ENCODE measurements at regions not wholly inside any gene's neighbourhood (a gene's known extent, or its start where the extent isn't known, plus 50 kb on each side); places are given as distances from the start of the nearest gene placed in this dataset.
"Not testable (repeated sequence)": the region's sequence is repeated elsewhere in the genome, so short reads cannot be mapped to it uniquely, and the experiment has no call there.

DNA sequence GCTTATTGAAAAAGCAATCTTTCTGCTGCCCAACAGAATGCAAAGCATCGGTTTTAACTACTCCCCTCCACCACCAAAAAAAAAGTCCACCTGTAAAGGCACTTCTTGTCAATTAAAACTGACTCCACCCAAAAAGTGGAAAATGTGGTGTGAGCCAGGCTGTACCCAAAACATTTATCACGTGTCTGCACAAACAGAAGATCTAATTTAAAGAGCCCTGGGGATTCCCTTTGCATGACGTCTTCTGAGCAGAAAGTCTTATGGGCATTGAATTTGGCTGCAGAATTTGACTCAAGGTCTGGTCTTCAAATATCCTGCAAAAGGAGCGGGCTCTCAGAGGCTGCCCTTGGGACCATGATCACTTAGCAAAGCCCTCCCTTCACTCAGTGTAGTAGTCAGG lies 358.3 kb upstream of the KLHL29 start:
- no peak for DNase-seq (ENCODE audit: low spot score)

DNA sequence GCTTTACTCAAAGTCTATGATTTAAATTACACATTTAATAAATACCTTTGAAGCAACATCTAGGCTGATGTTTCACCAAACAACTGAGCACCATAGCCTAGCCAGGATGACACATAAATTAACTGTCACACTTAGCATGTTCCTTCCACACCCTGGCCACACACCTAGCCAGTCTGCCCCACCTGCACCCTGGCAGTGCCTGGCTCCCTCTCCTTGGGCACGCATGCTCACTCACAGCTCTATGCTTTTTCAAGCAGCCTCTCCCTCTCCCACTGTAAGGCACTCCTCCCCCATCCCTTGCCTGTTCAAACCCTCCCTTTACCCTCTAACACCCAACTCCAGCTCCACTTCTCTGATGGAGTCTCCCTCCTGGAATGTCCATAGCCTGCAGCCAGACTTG lies 357.6 kb upstream of the KLHL29 start:
- no peak for DNase-seq (ENCODE audit: low spot score)

DNA sequence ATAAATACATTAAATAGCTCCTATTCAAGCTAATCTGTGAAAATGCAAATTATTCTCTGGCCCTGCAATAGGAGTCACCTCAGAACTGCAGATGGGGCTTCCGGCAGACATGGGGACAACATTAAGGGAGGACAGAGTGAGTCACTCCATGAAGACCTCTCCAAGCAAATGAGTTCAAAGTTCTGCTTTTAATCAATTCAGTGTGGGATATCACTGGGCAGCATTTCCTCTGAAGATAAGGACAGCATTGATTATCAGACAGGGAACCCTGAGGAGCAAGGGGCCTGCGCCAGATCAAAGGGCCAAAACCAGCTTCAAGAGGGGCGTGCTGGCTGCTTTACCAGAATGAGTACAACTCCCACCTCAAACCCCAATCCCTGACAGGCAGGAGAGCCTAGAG lies 356.9 kb upstream of the KLHL29 start:
- no peak for DNase-seq (ENCODE audit: low spot score)

DNA sequence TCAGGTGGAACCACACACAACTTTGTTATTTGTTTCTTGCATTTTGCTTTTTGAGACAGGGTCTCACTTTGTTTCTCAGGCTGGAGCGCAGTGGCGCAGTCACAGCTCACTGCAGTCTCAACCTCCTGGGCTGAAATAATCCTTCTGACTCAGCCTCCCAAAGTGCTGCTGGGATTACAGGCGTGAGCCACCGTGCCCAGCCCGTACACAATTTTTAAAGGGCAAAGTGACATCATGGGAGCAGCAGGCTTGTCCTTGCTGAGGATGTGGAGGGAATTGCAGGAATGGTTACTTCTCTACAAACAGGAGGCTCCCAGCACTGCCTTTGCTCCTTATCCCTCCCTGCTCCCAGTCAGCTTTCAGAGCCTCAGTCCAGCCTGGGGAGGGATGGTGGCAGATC lies 355.9 kb upstream of the KLHL29 start:
- DNase-seq (ENCODE audit: low spot score) = no peak

DNA sequence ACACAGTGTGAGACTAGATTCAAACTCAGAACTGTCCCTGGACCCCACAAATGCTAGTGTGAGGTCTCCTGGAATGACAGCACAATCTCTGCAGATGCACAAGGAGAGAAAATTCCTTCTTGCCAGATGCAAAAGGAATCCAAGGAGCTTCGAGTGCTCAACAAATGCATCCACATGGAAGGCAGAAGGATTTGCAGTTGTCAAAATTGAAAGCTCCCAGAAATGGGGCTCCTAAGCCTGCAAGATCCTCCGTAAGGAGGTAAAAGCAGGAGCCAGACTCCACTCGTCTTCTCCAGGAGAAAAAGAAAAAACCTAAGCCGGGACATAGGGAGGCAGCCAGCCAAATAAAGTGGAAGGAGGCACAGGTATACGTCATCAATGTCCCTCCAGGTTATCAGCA lies 355.0 kb upstream of the KLHL29 start:
- no peak for DNase-seq (ENCODE audit: low spot score)

DNA sequence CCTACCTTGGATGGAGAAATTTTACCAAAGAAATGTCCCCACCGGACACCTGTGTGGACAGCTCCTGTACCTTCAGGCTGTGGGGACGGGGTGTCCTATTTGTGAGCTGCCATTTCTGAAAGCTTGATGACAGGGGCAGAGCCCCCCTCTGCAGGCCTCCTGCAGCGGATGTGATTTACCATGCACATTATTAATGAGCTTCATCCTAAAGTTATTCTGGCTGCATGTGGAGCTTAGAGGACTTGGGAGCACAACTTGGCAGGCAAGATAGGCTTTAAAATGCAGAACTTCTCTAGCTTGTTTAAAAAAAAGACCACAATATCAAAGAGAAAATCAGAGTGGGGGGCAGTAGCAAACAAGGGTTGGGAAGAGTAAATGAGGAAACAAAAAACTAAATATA lies 350.0 kb upstream of the KLHL29 start:
- no peak for DNase-seq (ENCODE audit: low spot score)

DNA sequence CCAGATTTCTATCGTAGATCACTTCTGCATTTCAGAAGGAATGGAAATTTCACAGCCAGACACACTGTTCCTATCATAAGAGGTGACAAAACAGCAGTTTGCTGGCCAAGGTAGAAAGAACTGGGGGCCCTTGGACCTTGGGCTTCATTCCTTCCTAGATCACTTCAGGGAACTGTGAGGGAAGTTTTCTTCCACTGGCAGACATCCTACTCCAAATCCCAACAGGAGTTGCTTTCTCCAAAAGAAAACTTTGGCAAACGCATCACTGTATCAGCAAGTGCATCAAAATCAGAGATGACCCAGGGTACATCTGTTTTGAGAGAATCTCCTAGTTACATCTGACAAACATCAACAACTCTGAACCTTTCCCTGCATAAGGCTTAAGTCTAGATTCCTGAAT lies 348.4 kb upstream of the KLHL29 start:
- no peak for DNase-seq (ENCODE audit: low spot score)

DNA sequence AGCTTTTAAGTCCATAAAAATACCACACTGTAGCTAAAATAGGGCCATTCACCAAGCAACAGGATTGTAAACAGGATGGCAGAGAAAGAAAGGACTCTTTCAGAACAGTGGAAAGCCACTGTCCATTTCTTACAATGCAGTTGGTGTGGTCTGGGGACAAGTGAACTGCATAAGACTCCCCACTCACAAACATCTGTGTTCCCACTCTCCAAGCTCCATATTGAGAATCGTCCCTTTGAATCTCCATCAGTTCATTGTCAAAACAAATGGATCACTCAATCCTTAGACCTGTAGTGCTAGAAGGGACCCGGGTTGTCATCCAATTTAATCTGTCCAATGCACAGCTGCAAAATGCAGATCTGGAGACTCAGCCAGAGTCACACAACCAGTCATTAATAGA lies 347.4 kb upstream of the KLHL29 start:
- DNase-seq (ENCODE audit: low spot score) = no peak

DNA sequence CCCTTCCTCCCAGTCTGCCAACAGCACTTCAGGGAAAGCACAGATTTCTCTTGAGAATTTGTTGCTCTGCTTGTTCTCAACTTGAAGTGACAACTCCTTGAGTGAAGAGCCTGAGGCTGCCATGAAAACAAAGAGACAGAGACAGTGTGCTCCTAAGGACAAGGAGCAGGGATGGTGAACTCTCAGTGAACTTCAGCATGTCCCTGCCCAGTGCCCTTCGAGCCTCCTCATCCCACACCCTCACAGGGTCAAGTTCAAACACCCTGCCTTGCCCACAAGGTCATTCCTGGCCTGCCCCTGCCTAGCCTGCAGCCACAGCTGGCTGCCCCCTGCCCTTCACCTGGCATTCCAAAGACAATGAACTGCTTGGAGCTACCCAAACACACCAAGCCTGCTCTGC lies 343.5 kb upstream of the KLHL29 start:
- DNase-seq (ENCODE audit: low spot score) = no peak

DNA sequence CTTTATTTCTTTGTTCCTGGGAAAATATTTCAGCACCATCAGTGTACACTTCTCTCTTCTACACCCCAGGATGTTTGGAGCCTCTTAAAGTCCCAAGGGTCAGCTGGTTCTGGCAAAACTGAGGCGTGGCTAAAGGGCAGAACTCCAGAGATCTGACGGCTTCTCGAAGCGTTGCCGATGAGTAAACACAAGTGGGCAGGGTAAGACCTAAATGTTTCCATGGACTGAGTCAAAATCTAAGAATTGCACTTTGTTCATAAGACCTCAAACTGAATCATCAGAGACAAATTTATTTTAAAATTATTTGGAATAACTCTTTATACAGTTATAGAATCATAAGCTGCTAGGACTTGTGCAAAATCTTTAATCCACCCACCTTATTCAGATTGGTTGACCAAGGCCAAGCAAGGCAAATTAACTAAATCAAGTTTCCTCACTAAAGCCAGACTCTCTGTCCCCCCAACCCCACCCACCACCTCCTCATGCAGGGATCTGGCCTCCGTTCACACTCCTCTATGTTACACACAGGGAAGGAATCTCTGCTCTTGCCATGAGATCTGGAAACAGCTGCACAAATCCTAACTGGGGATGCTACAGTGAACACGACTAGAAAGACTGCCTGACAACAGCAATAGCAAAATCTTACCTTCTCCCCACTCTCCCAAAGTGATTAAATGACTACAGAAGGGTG lies 342.6 kb upstream of the KLHL29 start:
- DNase-seq (ENCODE audit: low spot score) = no peak

DNA sequence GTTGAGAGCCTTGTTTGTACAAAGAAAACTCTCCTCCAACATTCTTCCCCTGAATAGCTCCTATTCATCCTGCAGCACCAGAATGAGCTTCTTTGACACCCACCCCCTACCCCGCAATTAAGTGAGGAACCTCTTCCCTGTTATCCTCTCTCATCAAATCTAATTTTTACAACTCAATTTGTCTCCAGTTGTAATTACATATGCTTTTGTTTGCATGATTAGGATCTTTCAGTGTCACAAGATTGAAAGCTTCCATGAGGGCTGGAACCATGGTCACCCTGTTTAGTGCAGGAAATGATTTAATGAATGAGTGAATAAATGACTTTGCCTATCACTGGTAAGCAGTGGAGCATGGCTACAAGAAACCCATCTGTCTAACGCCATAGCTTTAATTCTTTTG lies 334.6 kb upstream of the KLHL29 start:
- no peak for DNase-seq (ENCODE audit: low spot score)

DNA sequence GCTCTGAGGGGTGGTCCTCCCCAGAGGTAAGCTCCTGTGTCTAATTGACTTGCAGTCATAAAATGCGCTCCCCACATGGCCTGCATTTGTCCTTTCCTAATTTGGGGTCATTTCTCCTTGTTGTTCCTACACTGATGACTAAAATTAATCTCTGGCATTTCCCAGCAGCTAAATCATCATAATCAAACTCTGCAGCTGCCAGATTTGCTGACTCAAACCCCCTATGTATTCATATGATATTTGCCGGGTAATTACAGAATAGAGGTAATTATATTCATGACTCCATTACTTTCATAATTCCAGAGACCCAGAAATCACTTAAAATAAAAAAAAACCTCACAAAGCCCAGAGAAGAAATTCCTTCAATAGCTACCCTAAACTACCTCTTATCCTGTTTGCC lies 331.4 kb upstream of the KLHL29 start:
- DNase-seq (ENCODE audit: low spot score) = no peak

DNA sequence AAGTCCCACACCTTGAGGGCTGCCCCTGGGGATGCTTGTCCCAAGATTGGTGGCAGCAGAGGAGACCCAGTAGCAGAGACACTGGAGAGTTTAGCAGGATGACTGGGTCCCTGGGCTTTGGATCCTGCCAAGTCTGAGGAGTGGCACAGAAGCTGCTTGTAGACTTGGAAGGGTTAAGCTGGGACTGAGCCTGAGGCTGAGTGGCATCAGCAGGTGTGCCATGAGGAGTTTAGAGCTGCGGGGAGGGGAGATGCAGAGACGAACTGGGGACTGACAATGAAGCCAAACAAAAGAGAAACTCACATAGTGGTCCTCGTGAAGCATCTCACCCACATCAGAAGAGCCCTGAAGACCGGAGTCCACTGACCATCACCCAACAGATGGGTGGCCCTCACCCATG lies 329.7 kb upstream of the KLHL29 start:
- DNase-seq (ENCODE audit: low spot score) = no peak

DNA sequence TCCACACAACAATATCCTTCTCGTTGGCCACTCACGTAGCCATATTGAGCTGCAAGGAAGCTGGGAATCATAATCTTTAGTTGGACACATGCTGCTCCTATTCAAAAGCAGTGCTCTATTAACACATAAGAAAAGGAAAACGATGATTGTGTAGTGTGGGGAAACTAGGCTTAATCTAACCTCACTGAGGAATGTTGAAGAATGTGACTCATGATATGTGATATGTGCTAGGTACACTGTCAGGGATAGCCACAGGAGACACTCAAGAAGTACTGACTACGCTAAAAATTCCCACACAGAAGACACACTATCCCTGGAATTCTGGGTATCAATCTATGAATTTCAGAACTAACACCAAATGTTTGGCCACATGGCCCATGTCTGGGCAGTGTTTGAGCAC lies 328.1 kb upstream of the KLHL29 start:
- not testable (repeated sequence) for DNase-seq (ENCODE audit: low spot score)

DNA sequence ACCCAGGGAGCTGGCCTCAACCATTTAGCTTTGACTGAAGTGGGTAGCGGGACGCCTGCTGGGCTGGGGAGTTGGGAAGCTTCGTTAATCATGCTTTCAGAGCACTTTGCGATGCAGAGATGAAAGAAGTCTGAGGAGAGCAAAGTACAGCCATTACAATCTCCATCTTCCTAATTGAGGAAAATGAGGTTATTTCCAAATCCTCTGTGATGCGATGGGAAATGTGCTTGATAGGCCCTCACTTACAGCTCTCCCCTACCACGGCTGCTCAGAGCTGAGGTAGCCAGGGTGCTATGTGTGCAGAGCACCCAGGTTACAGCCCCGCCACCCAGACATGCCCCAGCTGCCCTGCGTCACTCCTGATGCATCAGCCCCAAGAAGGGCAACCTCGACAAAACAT lies 326.5 kb upstream of the KLHL29 start:
- DNase-seq (ENCODE audit: low spot score) = no peak

DNA sequence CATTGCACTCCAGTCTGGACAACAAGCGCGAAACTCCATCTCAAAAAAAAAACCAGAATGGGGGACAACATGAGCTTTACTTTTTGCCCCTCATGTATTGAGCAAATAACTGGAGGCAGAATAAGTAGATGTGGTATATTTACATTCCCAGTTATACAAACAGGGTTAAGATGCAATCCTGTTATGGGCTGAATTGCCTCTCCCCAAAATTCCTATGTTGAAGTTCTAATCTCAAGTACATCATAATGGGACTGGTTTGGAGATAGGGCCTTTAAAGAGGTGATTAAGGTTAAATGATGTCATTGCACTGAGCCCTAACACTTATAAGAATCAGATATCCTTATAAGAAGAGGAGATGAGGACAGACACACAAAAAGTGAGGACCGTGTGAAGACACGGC lies 319.8 kb upstream of the KLHL29 start:
- DNase-seq (ENCODE audit: low spot score) = no peak

DNA sequence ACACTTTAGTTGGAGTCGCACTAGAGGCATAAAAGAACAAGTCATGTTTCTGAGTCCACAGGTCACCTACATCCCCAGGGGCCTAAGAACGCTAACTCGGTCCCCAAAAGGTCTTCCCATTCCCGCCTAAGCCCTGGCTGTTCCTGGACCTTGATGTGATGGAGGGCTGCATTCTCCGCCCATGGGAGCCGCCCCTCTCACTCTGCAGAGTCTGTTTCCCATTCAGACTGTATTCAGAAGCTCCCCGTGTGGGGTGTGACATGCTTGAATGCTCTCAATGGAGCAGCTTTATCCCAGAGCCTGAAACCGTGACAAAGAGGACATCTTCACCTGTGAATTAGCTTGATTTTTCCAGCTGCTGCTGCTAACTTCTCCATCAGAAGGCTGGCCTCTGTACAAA lies 319.0 kb upstream of the KLHL29 start:
- DNase-seq (ENCODE audit: low spot score) = no peak

DNA sequence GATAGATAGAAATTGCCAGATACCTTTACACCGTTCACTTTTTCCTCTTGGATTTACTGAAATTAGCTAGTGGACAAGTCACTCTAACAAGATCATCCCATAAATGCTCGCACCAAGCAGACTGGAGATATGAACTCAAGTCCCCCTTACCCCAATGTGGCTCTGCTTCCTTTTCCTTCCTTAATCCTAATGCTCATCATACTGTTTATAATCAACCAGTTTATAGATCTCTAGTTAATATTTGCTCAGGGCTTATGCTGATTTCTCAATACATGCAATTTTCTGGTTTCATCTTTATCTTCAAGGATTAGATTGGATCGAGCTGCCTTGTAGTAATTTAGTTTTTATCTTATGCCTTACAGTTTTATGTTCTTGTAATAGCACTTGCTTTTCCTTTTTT lies 318.3 kb upstream of the KLHL29 start:
- DNase-seq (ENCODE audit: low spot score) = no peak

DNA sequence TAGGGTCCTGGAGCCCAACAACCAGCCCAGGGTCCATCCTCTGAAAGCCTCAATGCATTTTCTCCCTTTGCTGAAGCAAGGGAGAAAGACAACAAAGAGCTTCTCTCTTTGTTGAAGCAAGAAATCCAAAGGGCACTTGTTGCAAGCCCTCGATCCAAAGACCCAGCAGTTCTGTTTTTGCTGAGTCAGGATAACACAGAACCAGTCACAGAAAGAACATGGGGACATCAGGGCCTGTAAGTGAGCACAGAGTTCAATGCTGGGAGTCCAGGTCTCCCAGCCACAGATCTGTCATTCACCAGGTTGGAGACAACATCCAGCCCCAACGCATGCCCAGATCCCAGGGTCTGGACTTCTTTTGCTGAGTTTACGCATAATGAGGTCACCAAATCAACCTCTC lies 315.8 kb upstream of the KLHL29 start:
- DNase-seq (ENCODE audit: low spot score) = no peak

DNA sequence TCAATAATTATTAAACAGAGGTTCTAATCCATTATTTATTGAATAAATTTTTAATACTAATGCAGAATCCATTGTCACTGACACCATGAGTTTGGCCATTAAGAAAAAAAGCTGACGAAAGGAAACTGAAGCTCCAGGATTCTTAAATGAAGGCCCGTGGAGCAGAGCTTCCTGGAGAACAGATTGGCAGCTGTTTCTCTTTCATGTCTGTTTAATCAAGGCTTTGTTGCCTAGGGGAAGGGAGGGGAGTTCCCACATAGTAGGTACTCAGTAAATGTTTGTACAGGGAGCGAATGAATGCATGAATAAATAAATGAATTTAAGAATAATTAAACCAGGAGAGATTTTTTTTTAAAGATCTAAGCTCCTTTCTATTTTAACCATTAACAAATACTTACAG lies 315.1 kb upstream of the KLHL29 start:
- no peak for DNase-seq (ENCODE audit: low spot score)

DNA sequence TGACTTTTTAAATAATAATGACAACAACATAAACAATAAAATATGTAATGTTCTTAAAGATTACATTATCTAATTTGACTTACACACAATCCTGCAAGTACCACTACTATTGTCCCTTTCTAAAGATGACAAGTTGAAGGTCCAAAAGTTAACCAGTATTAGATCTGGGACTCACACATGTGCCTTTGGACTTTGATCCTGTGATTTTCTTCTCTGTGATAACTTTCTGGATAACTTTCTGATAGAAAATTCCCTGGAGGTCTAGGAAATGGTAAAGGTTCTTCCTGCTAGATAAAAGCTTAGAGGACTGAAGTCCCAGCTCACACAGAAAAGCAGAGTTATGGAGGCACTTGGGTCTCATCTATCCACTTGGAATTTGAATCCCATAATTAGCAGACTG lies 311.9 kb upstream of the KLHL29 start:
- DNase-seq (ENCODE audit: low spot score) = no peak

DNA sequence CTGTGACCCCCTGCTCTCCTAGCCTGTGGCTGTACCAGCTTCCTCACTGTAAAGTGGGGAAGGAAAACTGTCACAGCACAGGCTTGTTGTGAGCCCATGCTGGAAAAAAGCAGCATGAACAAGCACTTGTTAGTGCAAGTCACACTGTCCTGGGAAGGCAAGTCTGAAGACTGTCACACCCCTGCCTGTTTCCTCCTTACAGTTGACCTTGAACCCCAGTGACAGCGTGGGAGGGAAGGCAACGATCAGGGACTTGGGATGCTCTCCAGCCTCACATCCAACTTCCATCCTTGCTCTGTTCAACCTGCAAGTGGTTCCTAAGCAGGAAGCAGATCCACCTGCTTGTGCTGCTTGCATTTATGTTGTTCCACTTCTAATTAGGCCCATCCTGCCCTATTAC lies 311.3 kb upstream of the KLHL29 start:
- no peak for DNase-seq (ENCODE audit: low spot score)

DNA sequence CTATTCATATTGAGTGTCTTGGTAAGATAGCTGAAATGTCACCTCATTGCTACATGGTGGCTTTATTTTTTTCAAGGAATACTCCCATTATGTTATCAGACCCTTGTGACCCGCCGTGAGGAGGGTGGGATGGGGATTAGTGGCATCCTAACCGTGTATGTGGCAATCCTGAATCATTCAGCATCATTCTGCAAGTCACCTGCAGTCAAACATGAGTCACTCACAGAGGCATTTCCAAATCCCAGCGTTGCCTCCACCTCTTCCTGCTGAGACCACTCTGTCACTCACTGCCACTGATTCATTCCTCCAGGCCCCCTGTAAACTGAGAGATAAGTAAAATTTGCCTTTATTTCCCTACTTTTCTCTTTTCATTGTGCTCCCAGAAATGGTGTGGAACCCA lies 307.4 kb upstream of the KLHL29 start:
- no peak for DNase-seq (ENCODE audit: low spot score)

DNA sequence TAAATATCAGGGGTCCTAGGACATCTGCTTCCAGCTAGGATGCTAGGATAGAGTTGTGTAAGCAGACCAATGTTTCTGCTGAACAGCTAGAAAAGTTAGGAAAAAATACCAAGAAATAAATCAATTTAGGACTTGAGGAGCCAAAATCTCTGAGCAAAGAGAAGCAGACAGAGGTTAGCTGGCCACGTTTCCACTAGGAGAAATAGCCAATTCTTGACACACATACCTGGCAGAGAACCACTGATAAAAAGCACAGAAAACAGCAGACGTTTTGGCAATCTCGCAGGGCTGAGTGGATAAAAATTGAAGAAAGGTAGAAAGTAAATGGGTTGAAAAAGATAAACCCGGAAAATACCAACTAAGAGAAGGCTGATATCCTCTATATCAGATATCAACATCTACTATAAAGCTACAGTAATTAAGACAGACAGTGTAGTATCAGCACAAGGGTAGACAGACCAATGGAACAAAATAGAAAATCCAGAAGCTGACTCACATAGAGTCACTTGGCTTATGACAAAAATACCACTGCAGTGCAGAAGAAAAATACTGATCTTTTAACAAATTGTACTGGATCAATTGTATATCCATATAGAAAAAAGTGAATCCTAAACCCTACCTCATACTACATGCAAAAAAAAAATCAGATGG lies 306.1 kb upstream of the KLHL29 start:
- no peak for DNase-seq (ENCODE audit: low spot score)

Data from germinal center (tissue), 1 donor.